ENCODE measurements at regions not wholly inside any gene's neighbourhood (a gene's known extent, or its start where the extent isn't known, plus 50 kb on each side); places are given as distances from the start of the nearest gene placed in this dataset.

- no peak for TF ChIP-seq TSHZ2 (CRISPR knock-in tag; IDR thresholded peaks at IDR 0.05)
Measured at GRCh38 chr5:105503950-105504349, 1941.4 kb upstream of the NUDT12 start (continued).

GRCh38 chr5:105501315-105501714 is 1938.7 kb upstream of the NUDT12 start:
- no peak for TF ChIP-seq PPARA (CRISPR knock-in tag; IDR thresholded peaks at IDR 0.05; ENCODE audit: borderline replicate concordance)
- TF ChIP-seq RARB (CRISPR knock-in tag; IDR thresholded peaks at IDR 0.05) = no peak
- no peak for TF ChIP-seq ESRRG (CRISPR knock-in tag; IDR thresholded peaks at IDR 0.05)
- TF ChIP-seq CSDC2 (CRISPR knock-in tag; IDR thresholded peaks at IDR 0.05) = no peak
- TF ChIP-seq ARNTL (CRISPR knock-in tag; IDR thresholded peaks at IDR 0.05; ENCODE audit: borderline replicate concordance, low read depth) = no peak
- no peak for TF ChIP-seq CSRNP3 (CRISPR knock-in tag; IDR thresholded peaks at IDR 0.05)
- TF ChIP-seq ZC3H10 (CRISPR knock-in tag; IDR thresholded peaks at IDR 0.05) = no peak
- no peak for TF ChIP-seq ZNF565 (CRISPR knock-in tag; conservative IDR thresholded peaks at IDR 0.05; ENCODE audit: low read depth)
- TF ChIP-seq PATZ1 (CRISPR knock-in tag; IDR thresholded peaks at IDR 0.05; ENCODE audit: borderline replicate concordance) = no peak
- no peak for TF ChIP-seq BACH2 (CRISPR knock-in tag; IDR thresholded peaks at IDR 0.05; ENCODE audit: borderline replicate concordance)
- ATAC-seq = no peak

GRCh38 chr5:105475401-105475800 is 1912.8 kb upstream of the NUDT12 start:
- no peak for ATAC-seq
- TF ChIP-seq CSRNP3 (CRISPR knock-in tag; IDR thresholded peaks at IDR 0.05) (no peak), ZNF8 (CRISPR knock-in tag; IDR thresholded peaks at IDR 0.05) (no peak), BACH2 (CRISPR knock-in tag; IDR thresholded peaks at IDR 0.05; ENCODE audit: borderline replicate concordance) (no peak), CSDC2 (CRISPR knock-in tag; IDR thresholded peaks at IDR 0.05) (no peak), POU6F1 (CRISPR knock-in tag; IDR thresholded peaks at IDR 0.05; ENCODE audit: borderline replicate concordance, low read depth) (no peak), TSHZ2 (CRISPR knock-in tag; IDR thresholded peaks at IDR 0.05) (no peak), ISL1 (CRISPR knock-in tag; IDR thresholded peaks at IDR 0.05) (no peak), SNAI2 (CRISPR knock-in tag; IDR thresholded peaks at IDR 0.05) (no peak), PPARA (CRISPR knock-in tag; IDR thresholded peaks at IDR 0.05; ENCODE audit: borderline replicate concordance) (no peak), ARNTL (CRISPR knock-in tag; IDR thresholded peaks at IDR 0.05; ENCODE audit: borderline replicate concordance, low read depth) (no peak), OSR1 (CRISPR knock-in tag; IDR thresholded peaks at IDR 0.05) (no peak), ZNF70 (CRISPR knock-in tag; IDR thresholded peaks at IDR 0.05) (no peak), PATZ1 (CRISPR knock-in tag; IDR thresholded peaks at IDR 0.05; ENCODE audit: borderline replicate concordance) (no peak), ZFP3 (CRISPR knock-in tag; IDR thresholded peaks at IDR 0.05) (no peak), TOX (CRISPR knock-in tag; IDR thresholded peaks at IDR 0.05; ENCODE audit: borderline replicate concordance) (no peak), ESRRG (CRISPR knock-in tag; IDR thresholded peaks at IDR 0.05) (no peak)
